ENCODE measurements at regions not wholly inside any gene's neighbourhood (a gene's known extent, or its start where the extent isn't known, plus 50 kb on each side); places are given as distances from the start of the nearest gene placed in this dataset.

DNA sequence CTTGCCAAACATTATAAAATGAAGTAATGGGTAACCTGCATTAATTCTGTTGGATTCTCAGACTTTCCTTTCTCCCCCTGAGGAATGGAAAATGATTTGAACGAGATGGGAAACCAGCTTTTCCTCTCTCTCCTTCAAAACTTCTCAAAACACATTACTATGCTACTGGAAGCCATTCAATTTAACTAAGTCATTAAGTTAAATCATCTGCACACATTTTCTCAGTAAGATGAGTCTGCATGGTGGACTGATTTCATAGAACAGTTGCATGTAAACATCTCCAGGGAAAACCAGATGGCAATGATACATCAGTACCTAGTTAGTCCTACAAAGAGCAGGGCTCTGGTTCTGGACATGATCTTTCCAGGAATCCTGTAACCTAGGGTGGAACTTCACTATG is 59.9 kb downstream of the BMP4 start:
- DNase-seq: no peak

- DNase-seq: no peak
Observed at GRCh38 chr14:53894456-53894855, 62.2 kb downstream of the BMP4 start.

- no peak for DNase-seq
Observed at GRCh38 chr14:53893374-53893773, 63.3 kb downstream of the BMP4 start.

GRCh38 chr14:53890611-53891101 is 66.0 kb downstream of the BMP4 start:
- DNase-seq: no peak

- no peak for DNase-seq
Observed at GRCh38 chr14:53888535-53889386, 67.9 kb downstream of the BMP4 start.

DNA sequence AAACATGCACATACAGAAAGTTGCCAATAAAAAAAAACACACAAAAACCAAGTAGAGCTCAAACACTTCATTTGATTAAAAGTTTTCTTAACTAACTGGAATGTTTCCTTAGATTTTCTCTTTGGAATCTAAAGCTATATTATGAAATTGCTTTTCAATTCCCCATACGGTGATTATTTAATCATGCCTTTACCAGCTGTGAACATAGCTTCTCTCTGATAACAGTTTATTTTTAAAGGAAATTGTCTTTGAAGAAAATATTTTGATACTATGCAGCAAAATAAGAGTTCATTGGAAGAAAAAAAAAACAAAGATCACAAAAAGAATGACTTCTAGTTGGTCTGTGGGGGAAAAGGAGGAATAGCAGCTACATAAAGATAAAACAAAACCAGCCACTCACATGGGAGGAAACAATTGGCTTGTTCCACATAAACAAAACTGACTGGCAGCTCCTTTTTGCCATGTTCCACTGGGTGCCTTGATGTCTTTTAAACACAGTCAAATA is 71.4 kb downstream of the BMP4 start:
- no peak for DNase-seq

DNA sequence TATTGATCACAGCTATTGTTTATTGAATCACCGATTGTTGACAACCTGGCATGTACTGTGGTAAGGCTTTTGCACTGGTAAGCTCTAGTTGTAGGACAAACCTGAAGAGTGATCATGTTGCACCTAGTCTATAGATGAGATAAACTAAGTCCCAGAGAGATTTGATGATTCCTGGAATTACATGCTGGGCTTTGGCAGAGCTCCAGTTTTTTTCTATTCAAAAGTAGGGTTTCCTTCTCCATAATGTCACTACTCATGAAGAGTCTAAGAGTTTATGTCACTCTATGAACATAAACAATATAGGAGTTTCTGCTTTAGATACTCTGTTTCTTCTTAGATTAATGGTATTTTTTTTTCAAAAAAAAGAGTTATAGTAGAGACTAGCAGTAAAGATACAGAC is 72.0 kb downstream of the BMP4 start:
- DNase-seq: no peak

- DNase-seq: no peak
Observed at GRCh38 chr14:53883739-53884138, 72.9 kb downstream of the BMP4 start.

- DNase-seq: no peak
Observed at GRCh38 chr14:53882684-53883083, 73.9 kb downstream of the BMP4 start.

DNA sequence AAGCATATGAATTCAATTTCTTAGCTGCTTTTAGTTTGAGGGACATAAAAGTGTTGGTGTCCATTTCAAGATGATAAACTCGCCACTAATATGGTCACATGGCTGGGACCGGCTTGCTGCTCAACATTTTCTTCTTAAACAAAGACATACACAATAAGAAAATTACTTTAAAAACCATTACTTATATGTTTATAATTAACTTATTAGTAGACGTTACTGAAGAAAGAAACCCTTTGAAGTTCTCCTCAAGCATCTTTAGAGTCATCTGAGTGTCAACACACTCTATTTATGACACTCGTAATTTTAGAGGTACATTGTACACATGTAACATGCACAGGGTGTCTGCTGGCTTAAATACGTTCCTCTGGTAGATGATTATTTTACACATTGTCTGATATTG is 74.7 kb downstream of the BMP4 start:
- no peak for DNase-seq

GRCh38 chr14:53881161-53881871 is 75.3 kb downstream of the BMP4 start:
- no peak for DNase-seq

DNA sequence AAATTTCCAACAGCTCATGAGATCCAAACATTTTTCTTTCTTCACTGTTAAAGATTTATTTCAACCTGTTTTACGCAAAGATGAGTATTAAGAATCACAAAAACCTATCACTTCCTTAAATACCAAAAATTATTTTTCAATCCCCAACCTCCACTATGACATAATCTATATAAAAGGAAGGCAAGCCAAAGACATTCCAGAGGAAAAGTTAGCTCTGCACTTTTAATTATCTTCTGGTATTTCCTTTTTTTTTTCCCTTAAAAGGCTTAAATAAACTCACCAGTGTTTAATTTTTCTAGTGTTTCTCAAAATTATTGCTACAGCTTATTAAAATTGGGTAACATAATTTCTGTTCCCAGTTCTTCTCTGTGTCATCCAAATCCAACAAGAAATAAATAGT is 75.9 kb downstream of the BMP4 start:
- no peak for DNase-seq

- no peak for DNase-seq
Observed at GRCh38 chr14:53879747-53880146, 76.9 kb downstream of the BMP4 start.

GRCh38 chr14:53879022-53879686 is 77.5 kb downstream of the BMP4 start:
- no peak for DNase-seq

GRCh38 chr14:53875324-53875897 is 81.2 kb downstream of the BMP4 start:
- no peak for DNase-seq

GRCh38 chr14:53874704-53875103 is 81.9 kb downstream of the BMP4 start:
- DNase-seq: no peak

DNA sequence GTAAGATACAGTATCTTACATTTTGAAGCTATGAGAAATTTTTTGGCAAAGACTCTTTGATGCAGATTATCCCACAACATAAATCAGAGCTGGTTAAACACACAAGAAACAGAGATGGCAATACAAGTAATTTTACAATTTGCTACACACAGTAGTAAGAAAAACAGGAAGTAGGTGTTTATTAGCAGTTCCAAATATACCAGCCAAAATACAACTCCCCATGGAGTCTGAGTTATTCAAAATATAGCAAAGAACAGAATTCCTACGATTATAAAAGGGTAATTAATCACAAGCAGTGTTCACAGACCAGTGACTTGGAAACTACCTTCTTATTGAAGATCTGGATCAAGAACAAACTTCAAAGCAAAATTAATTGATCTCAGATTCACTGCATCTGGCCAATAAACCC is 83.9 kb downstream of the BMP4 start:
- DNase-seq: no peak

GRCh38 chr14:53871951-53872350 is 84.7 kb downstream of the BMP4 start:
- no peak for DNase-seq

- no peak for DNase-seq
Observed at GRCh38 chr14:53871011-53871410, 85.6 kb downstream of the BMP4 start.

DNA sequence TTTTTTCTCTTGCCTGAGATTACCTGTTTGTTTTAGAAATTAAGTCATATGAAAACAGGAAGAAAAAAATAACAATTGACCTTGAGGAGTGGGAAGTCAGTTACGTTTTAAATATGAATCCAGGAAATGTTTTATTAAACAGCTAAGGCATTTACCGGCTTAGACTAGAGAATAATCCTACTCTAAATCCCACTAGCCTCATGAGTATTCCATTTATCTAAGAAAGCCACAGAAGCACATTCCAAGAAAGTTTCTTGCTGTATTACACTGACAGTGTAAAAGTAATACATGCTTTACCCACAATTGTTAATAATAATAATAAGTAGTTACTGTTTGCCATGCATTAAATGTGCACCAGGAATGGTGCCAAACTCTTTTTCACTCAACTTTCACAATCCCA is 90.9 kb downstream of the BMP4 start:
- no peak for DNase-seq

DNA sequence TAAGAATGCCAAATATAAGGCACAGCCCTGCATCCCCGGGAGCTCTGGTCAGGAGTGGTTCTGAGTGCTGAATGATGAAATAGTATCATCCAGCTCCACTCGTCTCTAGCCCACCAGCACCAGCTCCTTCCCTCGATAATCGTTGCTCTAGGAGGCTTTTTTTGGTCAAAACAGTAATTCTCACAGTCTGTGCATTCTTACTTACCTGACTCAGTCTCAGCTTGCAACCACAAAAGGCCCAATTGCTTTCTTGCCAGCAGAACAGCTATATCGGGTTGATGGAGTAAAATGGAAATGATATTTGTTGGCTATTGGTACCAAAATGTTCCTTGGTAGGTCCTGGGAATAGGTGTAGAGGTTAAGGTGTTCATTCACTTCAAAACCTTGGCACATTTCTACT is 94.8 kb downstream of the BMP4 start:
- no peak for DNase-seq

DNA sequence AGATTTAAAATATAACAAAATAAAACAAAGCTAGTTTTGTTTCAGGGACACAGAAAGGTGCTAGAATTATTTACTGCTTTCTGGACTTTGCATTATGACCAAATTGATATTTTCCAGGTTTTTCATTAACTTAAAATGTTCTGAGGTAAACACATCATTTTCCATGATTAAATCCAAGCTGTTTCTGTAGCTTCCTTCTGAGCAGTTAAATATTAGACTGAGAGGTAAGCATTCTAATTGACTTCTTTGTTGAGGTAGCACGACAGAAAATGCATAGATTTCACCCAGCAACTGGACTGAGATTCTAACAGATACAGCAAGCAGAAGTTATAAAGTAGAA is 98.3 kb downstream of the BMP4 start:
- no peak for DNase-seq

DNA sequence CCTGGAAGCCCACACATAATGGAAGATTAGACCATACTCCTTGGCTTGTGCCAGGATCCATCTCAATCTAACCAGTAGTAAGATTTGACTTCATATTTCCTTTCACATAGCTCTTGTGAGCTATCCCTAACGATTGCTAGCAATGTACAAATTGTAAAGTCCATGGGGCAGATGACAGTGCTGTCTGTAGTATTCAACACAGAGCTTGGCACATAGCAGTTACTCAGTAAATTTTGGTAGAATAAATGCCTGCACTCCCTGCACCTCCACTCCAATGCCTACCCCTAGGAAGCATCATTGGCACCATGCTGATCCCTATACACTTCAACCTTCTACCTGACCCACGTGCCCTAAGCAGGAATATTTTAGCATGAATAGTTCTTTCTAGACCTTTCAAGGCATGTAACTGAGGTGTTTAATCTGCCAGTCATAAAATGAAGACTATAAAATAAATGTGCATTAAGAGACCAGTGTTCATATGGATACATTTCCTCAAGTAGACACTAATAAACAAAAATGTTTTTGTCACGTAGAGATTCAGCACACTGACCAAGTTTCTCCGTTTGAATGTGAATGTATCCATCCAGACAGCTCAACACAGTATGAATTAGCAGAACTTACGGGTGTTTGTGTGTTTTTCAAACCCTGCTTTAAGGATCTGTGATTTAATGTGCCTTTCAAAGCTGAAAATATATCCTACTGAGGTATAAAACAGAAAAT is 98.8 kb downstream of the BMP4 start:
- DNase-seq: no peak
